Adrenal gland (tissue), 9 donors: ENCODE measurements at regions not wholly inside any gene's neighbourhood (a gene's known extent, or its start where the extent isn't known, plus 50 kb on each side); places are given as distances from the start of the nearest gene placed in this dataset.

Source experiments
- DNase-seq, 7 donors: peaks; one replicate each; pipeline ENCODE4 v3.0.0-alpha.2; 2019 to 2020
- H3K27ac ChIP-seq, 5 donors: fragments of 200-600 bp; sonication (generic) in 4 of 5; 1 replicate in 3 of 5; 2 replicates in 2 of 5; pipeline versions ENCODE4 v1.5.1 to v1.8.0; 2016 to 2020; ENCODE audit warnings: mild to moderate bottlenecking in 1 of 5
- H3K27me3 ChIP-seq: fragments of 200-600 bp; 2 replicates; pipeline ENCODE4 v1.8.0; 2021
- H3K36me3 ChIP-seq, 2 donors: fragments of 200-600 bp; replicated peaks in 1 of 2; 1 replicate in 1 of 2; 2 replicates in 1 of 2; pipeline versions ENCODE4 v1.5.1 to v1.8.0; 2018 to 2022
- H3K4me1 ChIP-seq, 2 donors: fragments of 200-600 bp; replicated peaks in 1 of 2; 1 replicate in 1 of 2; 2 replicates in 1 of 2; pipeline versions ENCODE4 v1.5.1 to v1.8.0; 2018 to 2021
- H3K4me3 ChIP-seq, 4 donors: fragments of 200-600 bp; sonication (generic) in 3 of 4; one replicate each; pipeline ENCODE4 v1.5.1; 2016 to 2018
- H3K9me3 ChIP-seq, 3 donors: fragments of 200-600 bp; sonication (generic) in 1 of 3; replicated peaks in 1 of 3; 1 replicate in 2 of 3; 2 replicates in 1 of 3; pipeline versions ENCODE4 v1.5.1 to v1.8.0; 2016 to 2021
- POLR2A ChIP-seq, 2 donors: fragments of 450-650 bp; IDR thresholded peaks; one replicate each; pipeline ENCODE4 v1.6.1; 2017; ENCODE audit warnings: antibody characterized with exemption in 2 of 2, mild to moderate bottlenecking in 2 of 2, moderate library complexity in 1 of 2
- WGBS, 4 donors: extraction: QIAGEN DNeasy Blood & Tissue Kit in 2 of 4; methylation state at CpG; one replicate each; pipeline versions ENCODE4 v1.1.5 to v1.1.7; 2013 to 2017; 5-methylcytosine and 5-hydroxymethylcytosine counted together
- intact Hi-C, 2 donors: fragments of 100-400 bp; cut with DNase I; formaldehyde crosslinking; loops; one replicate each; pipeline versions ENCODE4 v1.14.1 to v1.15.0; 2022 to 2023
- TF ChIP-seq, protein P1 (sequence below), 6 experiments: fragments of 450-650 bp in 4 of 6; fragments of 200-600 bp in 2 of 6; sonication (generic) in 1 of 6; IDR thresholded peaks; 1 replicate in 5 of 6; 2 replicates in 1 of 6; pipeline versions ENCODE4 v1.5.1 to v1.8.0; 2016 to 2021; ENCODE audit warnings: antibody characterized with exemption in 6 of 6, mild to moderate bottlenecking in 2 of 6, moderate library complexity in 1 of 6
- donor health status: healthy with polysubstance abuse.
- donor health status: Bipolar disorder and iron deficiency.
- donor health status: DM: yes; HTN: yes; CAD: no.
- donor health status: DM: no; HTN: no; CAD: no.
- donor health status: DM: no; HTN: no; CAD: no.

DNA sequence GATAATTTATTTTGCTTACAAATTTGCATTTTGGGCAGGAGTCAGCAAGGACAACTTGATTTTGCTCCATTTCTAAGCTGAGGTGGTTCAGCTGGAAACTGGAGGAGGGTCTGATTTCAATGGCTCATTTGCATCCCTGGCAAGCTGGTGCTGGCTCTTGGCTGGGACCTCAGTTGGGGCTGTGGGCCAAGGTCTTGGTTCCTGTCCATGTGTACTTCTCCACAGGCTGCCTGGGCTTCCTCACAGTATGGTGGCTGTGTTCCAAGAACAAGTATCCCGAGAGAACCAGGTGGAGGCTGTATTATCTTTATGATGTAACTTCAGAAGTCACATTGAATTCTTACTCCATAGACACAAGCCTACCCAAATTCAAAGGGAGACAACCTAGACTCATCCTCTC is 77.0 kb upstream of the STX18 start:
- 71 to 86% (median 83%) methylated on average over 1 of the region's 1 CpG for WGBS, 4 donors

DNA sequence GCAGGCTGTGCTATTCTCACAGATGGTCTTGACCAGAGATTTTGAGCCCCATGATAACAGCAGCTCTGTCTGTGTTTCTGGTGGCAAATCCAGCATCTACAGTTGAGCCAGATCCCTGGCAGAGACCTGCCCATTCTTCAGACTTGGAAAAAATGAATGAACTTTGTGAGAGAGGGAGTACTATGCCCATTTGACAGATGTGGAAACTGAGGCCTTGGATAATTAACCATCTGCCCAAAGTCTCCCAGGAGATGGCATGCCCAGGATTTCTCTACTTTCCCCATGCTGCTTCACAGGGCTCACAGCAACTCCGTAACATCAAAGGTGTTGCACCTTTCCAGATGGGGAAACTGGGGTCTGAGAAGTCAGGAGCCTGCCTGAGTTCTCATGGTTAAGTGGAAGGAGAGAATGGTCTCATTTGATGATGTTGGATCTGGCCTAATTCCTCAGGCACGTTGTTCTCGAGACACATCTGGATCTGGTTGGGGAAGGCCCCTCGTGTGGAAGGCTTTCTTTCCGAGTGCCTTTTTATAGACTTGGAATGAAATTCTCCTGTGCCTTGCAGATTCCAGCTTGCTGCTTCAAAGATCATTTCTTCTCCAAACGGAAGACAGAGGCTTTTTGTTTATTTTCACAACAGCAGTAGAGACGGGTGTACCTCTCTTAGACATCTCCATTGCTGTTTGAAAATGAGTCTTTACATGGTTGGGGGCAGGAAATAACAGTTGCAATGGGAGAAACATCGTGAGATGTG is 73.3 kb upstream of the STX18 start:
- no peak for TF ChIP-seq POLR2A (IDR thresholded peaks at IDR 0.05)
- TF ChIP-seq, protein P1, sequence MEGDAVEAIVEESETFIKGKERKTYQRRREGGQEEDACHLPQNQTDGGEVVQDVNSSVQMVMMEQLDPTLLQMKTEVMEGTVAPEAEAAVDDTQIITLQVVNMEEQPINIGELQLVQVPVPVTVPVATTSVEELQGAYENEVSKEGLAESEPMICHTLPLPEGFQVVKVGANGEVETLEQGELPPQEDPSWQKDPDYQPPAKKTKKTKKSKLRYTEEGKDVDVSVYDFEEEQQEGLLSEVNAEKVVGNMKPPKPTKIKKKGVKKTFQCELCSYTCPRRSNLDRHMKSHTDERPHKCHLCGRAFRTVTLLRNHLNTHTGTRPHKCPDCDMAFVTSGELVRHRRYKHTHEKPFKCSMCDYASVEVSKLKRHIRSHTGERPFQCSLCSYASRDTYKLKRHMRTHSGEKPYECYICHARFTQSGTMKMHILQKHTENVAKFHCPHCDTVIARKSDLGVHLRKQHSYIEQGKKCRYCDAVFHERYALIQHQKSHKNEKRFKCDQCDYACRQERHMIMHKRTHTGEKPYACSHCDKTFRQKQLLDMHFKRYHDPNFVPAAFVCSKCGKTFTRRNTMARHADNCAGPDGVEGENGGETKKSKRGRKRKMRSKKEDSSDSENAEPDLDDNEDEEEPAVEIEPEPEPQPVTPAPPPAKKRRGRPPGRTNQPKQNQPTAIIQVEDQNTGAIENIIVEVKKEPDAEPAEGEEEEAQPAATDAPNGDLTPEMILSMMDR (IDR thresholded peaks at IDR 0.05) = no peak
- WGBS, 4 donors = 74 to 87% (median 80%) methylated on average over 8 of the region's 8 CpGs
- no peaks in the 10 kb centered on the region for H3K4me1 ChIP-seq

More for the DNA sequence above, 77.0 kb upstream of the STX18 start:
- intact Hi-C loops = no loop called here
- no peak for TF ChIP-seq POLR2A (IDR thresholded peaks at IDR 0.05)
- TF ChIP-seq, protein P1 (IDR thresholded peaks at IDR 0.05) = no peak
- Histone ChIP-seq H3K4me3 (no peak overlapping the region), H3K27ac (no peak overlapping the region), H3K36me3 (no peaks in the 10 kb centered on the region), H3K4me1 (no peaks in the 10 kb centered on the region), H3K27me3 (no peaks in the 10 kb centered on the region), H3K9me3 (no peaks in the 10 kb centered on the region)
- DNase-seq = no peak

DNA sequence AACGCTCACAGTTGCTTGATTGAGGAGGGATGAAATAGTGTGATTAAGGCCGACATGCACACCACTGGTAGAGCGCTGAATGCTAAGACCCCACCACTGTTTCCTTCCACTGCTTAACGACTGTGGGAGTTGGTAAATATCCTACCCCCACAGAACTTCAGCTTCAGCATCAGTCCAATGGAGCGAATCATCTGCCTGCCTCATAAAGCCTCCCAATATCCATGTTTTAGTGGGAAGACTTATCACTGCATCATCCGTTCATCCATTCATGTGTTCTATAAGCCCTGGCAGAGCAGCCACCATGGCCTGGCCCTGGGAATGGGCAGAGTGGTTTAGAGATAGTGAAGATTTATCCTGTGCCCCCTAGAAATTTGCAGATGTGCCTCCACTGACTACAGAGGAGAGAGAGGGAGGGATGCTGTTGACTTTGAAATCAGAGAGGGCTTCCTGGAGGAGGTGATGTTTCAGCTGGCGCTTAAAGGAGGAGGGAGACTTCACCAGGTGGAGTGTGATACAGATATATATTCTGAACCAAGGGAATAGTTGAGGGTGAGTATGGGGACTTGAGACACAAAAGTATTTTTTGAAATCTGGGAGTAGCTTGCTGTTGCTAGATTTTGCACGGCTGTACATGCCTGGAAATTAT is 71.9 kb upstream of the STX18 start:
- WGBS, 4 donors = 89 to 93% (median 91%) methylated on average over 8 of the region's 8 CpGs
- Histone ChIP-seq H3K4me3 (no peak overlapping the region), H3K36me3 (no peaks in the 10 kb centered on the region), H3K4me1 (no peaks in the 10 kb centered on the region), H3K9me3 (no peaks in the 10 kb centered on the region), H3K27me3 (no peaks in the 10 kb centered on the region), H3K27ac (no peak overlapping the region)
- intact Hi-C loops = no loop called here
- DNase-seq = no peak
- no peak for TF ChIP-seq POLR2A (IDR thresholded peaks at IDR 0.05)
- TF ChIP-seq, protein P1 (IDR thresholded peaks at IDR 0.05) = no peak

More for the DNA sequence above, 73.3 kb upstream of the STX18 start:
- Histone ChIP-seq H3K4me3 (no peak overlapping the region), H3K9me3 (no peaks in the 10 kb centered on the region), H3K27me3 (no peaks in the 10 kb centered on the region), H3K27ac (no peak overlapping the region), H3K36me3 (no peaks in the 10 kb centered on the region)
- intact Hi-C loops = no loop called here
- DNase-seq = no peak

DNA sequence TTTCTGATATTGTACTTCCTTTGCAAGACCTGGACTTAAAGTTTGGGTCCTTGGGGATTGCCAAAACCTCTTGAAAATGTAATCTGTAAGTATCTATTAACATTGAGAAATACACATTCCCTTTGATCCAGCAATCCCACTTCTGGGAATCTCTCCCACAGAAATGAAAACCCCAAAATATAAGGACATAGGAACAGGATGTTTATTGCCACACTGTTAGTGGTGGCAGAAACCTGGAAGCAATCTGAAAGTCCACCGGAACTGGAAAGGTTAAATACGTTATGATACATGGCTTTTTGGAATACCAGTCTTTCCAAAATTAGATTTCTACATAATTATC is 71.2 kb upstream of the STX18 start:
- intact Hi-C loops = no loop called here
- Histone ChIP-seq H3K27ac (no peak overlapping the region), H3K9me3 (no peaks in the 10 kb centered on the region), H3K4me3 (no peak overlapping the region), H3K36me3 (no peaks in the 10 kb centered on the region), H3K4me1 (no peaks in the 10 kb centered on the region), H3K27me3 (no peaks in the 10 kb centered on the region)
- 72 to 83% (median 79%) methylated on average over 2 of the region's 2 CpGs for WGBS, 4 donors
- TF ChIP-seq POLR2A (IDR thresholded peaks at IDR 0.05) = no peak
- TF ChIP-seq, protein P1 (IDR thresholded peaks at IDR 0.05) = no peak
- no peak for DNase-seq
